AG04449 (cell line): ENCODE measurements at regions not wholly inside any gene's neighbourhood (a gene's known extent, or its start where the extent isn't known, plus 50 kb on each side); places are given as distances from the start of the nearest gene placed in this dataset.

ENCODE experiments used
- CTCF ChIA-PET: fragments of 350-600 bp; formaldehyde crosslinking; extraction: SDS; loops from one replicate; lab custom pipeline; 2021; ENCODE audit warnings: antibody characterized with exemption; lab: Yijun Ruan, JAX
- POLR2A ChIA-PET: fragments of 400-600, 350-600 bp; formaldehyde crosslinking; extraction: SDS; loops from one replicate; lab custom pipeline; 2020; ENCODE audit warnings: antibody characterized with exemption, inconsistent platforms; lab: Yijun Ruan, JAX
- DNase-seq: peaks from one replicate; pipeline ENCODE4 v3.0.0-alpha.2; 2010; ENCODE audit warnings: low read depth, low spot score
- H3K4me3 ChIP-seq: 2 replicates; pipeline ENCODE4 v1.5.1; 2011; ENCODE audit warnings: low read depth, mild to moderate bottlenecking, control low read depth, low read length
- TF ChIP-seq, protein P1 (sequence below): IDR thresholded peaks from one replicate; pipeline ENCODE4 v1.5.1; 2011; ENCODE audit warnings: mild to moderate bottlenecking, moderate library complexity, low read length, control low read depth, inconsistent platforms; ENCODE audit not compliant: insufficient read depth; ENCODE audit errors: missing control alignments

DNA sequence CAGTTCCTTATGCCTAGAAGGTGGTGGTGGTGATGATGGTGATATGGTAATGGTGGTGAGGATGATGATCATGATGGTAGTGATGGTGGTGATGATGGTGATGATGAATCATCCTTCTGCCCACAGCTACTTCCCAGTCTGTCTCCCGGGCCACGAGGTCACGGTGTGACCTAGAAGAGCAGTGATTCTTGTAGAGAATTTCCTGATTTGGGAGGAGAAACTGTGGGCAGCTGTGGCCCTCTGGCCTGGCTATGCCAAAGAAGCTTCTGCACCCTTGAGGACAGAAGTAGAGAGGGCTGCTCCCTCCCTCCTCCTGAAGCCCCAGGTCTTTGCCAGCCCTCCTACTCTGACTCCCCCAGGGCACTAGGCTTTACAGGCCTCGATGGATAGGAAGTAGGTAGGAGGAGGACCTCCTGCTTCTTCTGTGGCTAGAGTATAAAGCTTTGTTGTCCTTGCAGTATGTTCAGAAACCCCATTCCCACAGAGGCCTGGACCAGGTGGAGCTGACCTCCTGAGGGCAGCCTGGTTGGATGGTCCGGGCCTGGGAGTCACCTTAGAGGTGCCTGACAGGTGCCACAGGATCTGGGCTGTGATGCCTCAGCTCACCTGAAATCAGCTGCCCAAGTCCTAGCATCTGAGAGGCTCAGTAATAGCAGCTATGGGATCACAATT lies 57.9 kb upstream of the EPAS1 start:
- POLR2A ChIA-PET, result no interaction called here
- CTCF ChIA-PET, result no interaction called here
- DNase-seq, result no peak
- TF ChIP-seq, protein P1, sequence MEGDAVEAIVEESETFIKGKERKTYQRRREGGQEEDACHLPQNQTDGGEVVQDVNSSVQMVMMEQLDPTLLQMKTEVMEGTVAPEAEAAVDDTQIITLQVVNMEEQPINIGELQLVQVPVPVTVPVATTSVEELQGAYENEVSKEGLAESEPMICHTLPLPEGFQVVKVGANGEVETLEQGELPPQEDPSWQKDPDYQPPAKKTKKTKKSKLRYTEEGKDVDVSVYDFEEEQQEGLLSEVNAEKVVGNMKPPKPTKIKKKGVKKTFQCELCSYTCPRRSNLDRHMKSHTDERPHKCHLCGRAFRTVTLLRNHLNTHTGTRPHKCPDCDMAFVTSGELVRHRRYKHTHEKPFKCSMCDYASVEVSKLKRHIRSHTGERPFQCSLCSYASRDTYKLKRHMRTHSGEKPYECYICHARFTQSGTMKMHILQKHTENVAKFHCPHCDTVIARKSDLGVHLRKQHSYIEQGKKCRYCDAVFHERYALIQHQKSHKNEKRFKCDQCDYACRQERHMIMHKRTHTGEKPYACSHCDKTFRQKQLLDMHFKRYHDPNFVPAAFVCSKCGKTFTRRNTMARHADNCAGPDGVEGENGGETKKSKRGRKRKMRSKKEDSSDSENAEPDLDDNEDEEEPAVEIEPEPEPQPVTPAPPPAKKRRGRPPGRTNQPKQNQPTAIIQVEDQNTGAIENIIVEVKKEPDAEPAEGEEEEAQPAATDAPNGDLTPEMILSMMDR, result no peak
- no peak overlapping the region for H3K4me3 ChIP-seq

DNA sequence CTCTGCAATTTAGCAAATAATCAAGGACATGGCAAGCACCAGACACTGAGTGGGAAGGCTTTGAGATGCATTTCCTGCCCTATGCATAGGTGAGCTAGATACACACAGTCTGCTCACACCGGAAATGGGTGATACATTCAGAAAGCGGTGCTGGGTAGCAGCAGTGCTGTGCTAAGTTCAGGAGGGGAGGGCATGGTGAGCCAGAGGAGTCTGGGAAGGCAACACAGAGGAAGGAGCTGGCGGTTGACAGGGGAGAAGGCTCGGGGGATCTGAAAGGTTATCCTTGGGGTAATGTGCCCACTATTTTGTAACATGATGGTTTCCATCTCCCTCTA lies 57.4 kb upstream of the EPAS1 start:
- POLR2A ChIA-PET, result no interaction called here
- no peak overlapping the region for H3K4me3 ChIP-seq
- DNase-seq, result no peak
- TF ChIP-seq, protein P1, result no peak
- CTCF ChIA-PET, result no interaction called here

DNA sequence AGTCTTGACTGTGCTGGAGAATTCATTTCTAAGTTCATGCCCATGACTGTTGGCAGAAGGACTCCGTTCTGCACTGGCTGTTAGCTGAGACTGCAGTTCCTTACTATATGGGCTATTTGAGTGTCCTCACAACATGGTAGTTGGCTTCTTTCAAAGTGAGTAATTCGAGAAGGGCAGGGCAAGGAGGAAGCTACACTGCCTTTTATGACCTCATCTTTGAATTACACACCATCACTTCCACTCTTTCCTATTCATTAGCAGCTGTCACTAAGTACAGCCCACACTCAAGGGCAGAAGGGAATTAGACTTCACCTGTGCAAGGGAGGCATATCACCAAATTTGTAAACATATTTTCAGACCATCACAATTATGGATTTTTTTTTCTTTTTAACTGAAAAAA lies 55.9 kb upstream of the EPAS1 start:
- DNase-seq, result no peak
- TF ChIP-seq, protein P1, result no peak
- H3K4me3 ChIP-seq, result no peak overlapping the region
- ChIA-PET CTCF (interaction anchor here (1.4 kb wide), 1 partner anchor 16 kb away, joined by 3 read pairs; no protein-coding TSS in a partner anchor), POLR2A (no interaction called here)

DNA sequence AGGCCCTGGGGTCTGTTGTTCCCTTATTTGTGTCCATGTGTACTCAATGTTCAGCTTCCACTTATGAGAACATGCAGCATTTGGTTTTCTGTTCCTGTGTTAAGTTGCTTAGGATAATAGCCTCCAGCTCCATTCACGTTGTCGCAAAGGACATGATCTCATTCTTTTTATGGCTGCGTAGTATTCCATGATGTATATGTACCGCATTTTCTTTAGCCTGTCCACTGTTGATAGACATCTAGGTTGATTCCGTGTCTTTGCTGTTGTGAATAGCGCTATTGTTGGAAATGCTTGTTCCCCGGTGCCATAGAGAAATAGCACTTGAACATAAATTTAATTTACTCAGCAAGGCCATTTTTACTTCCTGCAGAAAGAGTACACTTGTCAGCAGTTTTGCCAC lies 51.3 kb upstream of the EPAS1 start:
- no peak for DNase-seq
- ChIA-PET POLR2A (no interaction called here), CTCF (no interaction called here)
- no peak overlapping the region for H3K4me3 ChIP-seq
- TF ChIP-seq, protein P1, result no peak

DNA sequence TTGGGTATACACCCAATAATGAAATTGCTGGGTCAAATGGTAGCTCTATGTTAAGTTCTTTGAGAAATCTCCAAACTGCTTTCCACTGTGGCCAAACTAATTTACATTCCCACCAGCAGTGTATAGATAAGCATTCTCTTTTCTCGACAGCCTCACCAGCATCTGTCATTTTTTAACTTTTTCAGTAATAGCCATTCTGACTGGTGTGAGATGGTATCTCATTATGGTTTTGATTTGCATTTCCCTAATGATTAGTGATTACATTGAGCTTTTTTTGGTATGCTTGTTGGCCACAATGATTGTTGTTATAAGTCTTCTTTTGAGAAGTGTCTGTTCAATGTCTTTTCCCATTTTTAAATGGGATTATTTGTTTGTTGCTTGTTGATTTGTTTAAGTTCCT lies 50.4 kb upstream of the EPAS1 start:
- CTCF ChIA-PET, result interaction anchor here (1.4 to 1.5 kb wide), 2 partner anchors 10 to 11 kb away, joined by 4 read pairs; no protein-coding TSS in a partner anchor
- TF ChIP-seq, protein P1, result no peak
- POLR2A ChIA-PET, result no interaction called here
- DNase-seq, result no peak
- no peak overlapping the region for H3K4me3 ChIP-seq
